ENCODE measurements at regions not wholly inside any gene's neighbourhood (a gene's known extent, or its start where the extent isn't known, plus 50 kb on each side); places are given as distances from the start of the nearest gene placed in this dataset.

GRCh38 chr4:35217331-35217730 lies 1027.0 kb downstream of the ARAP2 start:
- no peak for TF ChIP-seq FOSB (CRISPR knock-in tag; IDR thresholded peaks at IDR 0.05)
- TF ChIP-seq KDM1A (IDR thresholded peaks at IDR 0.05; ENCODE audit: low read depth), result no peak
- TF ChIP-seq FOSL2 (IDR thresholded peaks at IDR 0.05), result no peak
- no peak for TF ChIP-seq FOSL2 (CRISPR knock-in tag; IDR thresholded peaks at IDR 0.05)
- TF ChIP-seq SMC3 (IDR thresholded peaks at IDR 0.05), result no peak
- no peak for TF ChIP-seq NFE2L2 (conservative IDR thresholded peaks at IDR 0.05; ENCODE audit: low read length)
- 0% methylated on average over 1 of the region's 1 CpG for WGBS (ENCODE audit: missing lambda C conversion rate)
- no peak for ATAC-seq

GRCh38 chr4:35228313-35228712 lies 1016.0 kb downstream of the ARAP2 start:
- no peaks in the 10 kb centered on the region for H3K9me3 ChIP-seq
- ATAC-seq (no peak), FAIRE-seq (no peak), DNase-seq (ENCODE audit: low read depth in 1 of 2, low spot score in 1 of 2) (no peak)
- no peak overlapping the region for H3K4me2 ChIP-seq
- H3K4me3 ChIP-seq, result no peak overlapping the region
- CTCF ChIA-PET, result no interaction called here
- TF ChIP-seq HES2 (IDR thresholded peaks at IDR 0.05), result no peak
- TF ChIP-seq ZNF302 (CRISPR knock-in tag; IDR thresholded peaks at IDR 0.05), result no peak
- TF ChIP-seq ZC3H11A (IDR thresholded peaks at IDR 0.05), result no peak
- TF ChIP-seq HOXB5 (CRISPR knock-in tag; IDR thresholded peaks at IDR 0.05), result no peak
- no peak for TF ChIP-seq SMC3 (IDR thresholded peaks at IDR 0.05)
- TF ChIP-seq NPAS2 (CRISPR knock-in tag; IDR thresholded peaks at IDR 0.05; ENCODE audit: borderline replicate concordance), result no peak
- no peak for TF ChIP-seq CHD4 (IDR thresholded peaks at IDR 0.05; ENCODE audit: borderline replicate concordance)
- TF ChIP-seq, protein P1, sequence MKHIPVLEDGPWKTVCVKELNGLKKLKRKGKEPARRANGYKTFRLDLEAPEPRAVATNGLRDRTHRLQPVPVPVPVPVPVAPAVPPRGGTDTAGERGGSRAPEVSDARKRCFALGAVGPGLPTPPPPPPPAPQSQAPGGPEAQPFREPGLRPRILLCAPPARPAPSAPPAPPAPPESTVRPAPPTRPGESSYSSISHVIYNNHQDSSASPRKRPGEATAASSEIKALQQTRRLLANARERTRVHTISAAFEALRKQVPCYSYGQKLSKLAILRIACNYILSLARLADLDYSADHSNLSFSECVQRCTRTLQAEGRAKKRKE (CRISPR knock-in tag; IDR thresholded peaks at IDR 0.05; ENCODE audit: low read depth), result no peak
- TF ChIP-seq MAFK (IDR thresholded peaks at IDR 0.05; ENCODE audit: partially characterized antibody), result no peak
- no peak for TF ChIP-seq HOXB13 (CRISPR knock-in tag; IDR thresholded peaks at IDR 0.05; ENCODE audit: low read depth)
- TF ChIP-seq TFCP2L1 (CRISPR knock-in tag; IDR thresholded peaks at IDR 0.05), result no peak
- no peak for TF ChIP-seq ZFP36 (IDR thresholded peaks at IDR 0.05; ENCODE audit: borderline replicate concordance, partially characterized antibody)
- no peak for TF ChIP-seq PHF8 (IDR thresholded peaks at IDR 0.05; ENCODE audit: borderline replicate concordance, low read depth)
- no peak for TF ChIP-seq TP53 (CRISPR knock-in tag; IDR thresholded peaks at IDR 0.05)
- TF ChIP-seq NR3C1 (IDR thresholded peaks at IDR 0.05), result no peak
- TF ChIP-seq HMGXB4 (CRISPR knock-in tag; IDR thresholded peaks at IDR 0.05; ENCODE audit: borderline replicate concordance), result no peak
- TF ChIP-seq KDM5A (IDR thresholded peaks at IDR 0.05), result no peak
- no peak for TF ChIP-seq SREBF2 (IDR thresholded peaks at IDR 0.05)
- WGBS (ENCODE audit: missing lambda C conversion rate), result 31% methylated on average over 1 of the region's 1 CpG
- H3K27ac ChIP-seq, result no peak overlapping the region
- no peaks in the 10 kb centered on the region for H3K4me1 ChIP-seq
- POLR2A ChIA-PET, result no interaction called here

More at GRCh38 chr4:35217331-35217730, 1027.0 kb downstream of the ARAP2 start:
- Histone ChIP-seq H3K4me1 (no peaks in the 10 kb centered on the region), H3K27ac (no peak overlapping the region), H3K9me3 (no peaks in the 10 kb centered on the region), H3K4me2 (no peak overlapping the region), H3K4me3 (no peak overlapping the region)
- FAIRE-seq (no peak), DNase-seq (ENCODE audit: low read depth in 1 of 2, low spot score in 1 of 2) (no peak)
- ChIA-PET CTCF (no interaction called here), POLR2A (no interaction called here)

GRCh38 chr4:35229021-35229420 lies 1015.3 kb downstream of the ARAP2 start:
- FAIRE-seq (no peak), ATAC-seq (no peak), DNase-seq (ENCODE audit: low read depth in 1 of 2, low spot score in 1 of 2) (no peak)
- ChIA-PET CTCF (no interaction called here), POLR2A (no interaction called here)
- TF ChIP-seq ESRRA (IDR thresholded peaks at IDR 0.05; ENCODE audit: borderline replicate concordance, low read length) (no peak), ZFP36 (IDR thresholded peaks at IDR 0.05; ENCODE audit: borderline replicate concordance, partially characterized antibody) (no peak), HOXB5 (CRISPR knock-in tag; IDR thresholded peaks at IDR 0.05) (no peak)
- no peaks in the 10 kb centered on the region for H3K9me3 ChIP-seq
- no peak overlapping the region for H3K27ac ChIP-seq
- no peaks in the 10 kb centered on the region for H3K4me1 ChIP-seq
- WGBS (ENCODE audit: missing lambda C conversion rate), result 9% methylated on average over 2 of the region's 2 CpGs
- H3K4me2 ChIP-seq, result no peak overlapping the region
- H3K4me3 ChIP-seq, result no peak overlapping the region
